A549 (cell line): ENCODE measurements at regions not wholly inside any gene's neighbourhood (a gene's known extent, or its start where the extent isn't known, plus 50 kb on each side); places are given as distances from the start of the nearest gene placed in this dataset.

Experiments used
- CEBPB ChIP-seq, 2 experiments: fragments of >200 bp in 1 of 2; sonication (Bioruptor Twin) in 1 of 2; formaldehyde crosslinking in 1 of 2; IDR thresholded peaks; 2 replicates each; pipeline ENCODE4 v1.6.1; 2012 to 2016
- CTCF ChIP-seq: fragments of >200 bp; sonication (Bioruptor Twin); formaldehyde crosslinking; IDR thresholded peaks from 3 replicates; pipeline ENCODE4 v1.5.1; 2016
- RNF2 ChIP-seq: fragments of 200-600 bp; sonication (generic); IDR thresholded peaks from 2 replicates; pipeline ENCODE4 v1.6.1; 2016; ENCODE audit warnings: low read depth, mild to moderate bottlenecking, antibody characterized with exemption, moderate library complexity, borderline replicate concordance
- TF ChIP-seq, protein P1 (sequence below): fragments of >200 bp; sonication (Bioruptor Twin); formaldehyde crosslinking; IDR thresholded peaks from 3 replicates; pipeline ENCODE4 v1.6.1; 2016

- TF ChIP-seq CTCF (no peak), CEBPB (IDR thresholded peaks at IDR 0.05) (no peak), RNF2 (no peak)
- TF ChIP-seq, protein P1, sequence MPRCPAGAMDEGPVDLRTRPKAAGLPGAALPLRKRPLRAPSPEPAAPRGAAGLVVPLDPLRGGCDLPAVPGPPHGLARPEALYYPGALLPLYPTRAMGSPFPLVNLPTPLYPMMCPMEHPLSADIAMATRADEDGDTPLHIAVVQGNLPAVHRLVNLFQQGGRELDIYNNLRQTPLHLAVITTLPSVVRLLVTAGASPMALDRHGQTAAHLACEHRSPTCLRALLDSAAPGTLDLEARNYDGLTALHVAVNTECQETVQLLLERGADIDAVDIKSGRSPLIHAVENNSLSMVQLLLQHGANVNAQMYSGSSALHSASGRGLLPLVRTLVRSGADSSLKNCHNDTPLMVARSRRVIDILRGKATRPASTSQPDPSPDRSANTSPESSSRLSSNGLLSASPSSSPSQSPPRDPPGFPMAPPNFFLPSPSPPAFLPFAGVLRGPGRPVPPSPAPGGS: no peak
These were observed 149.7 kb upstream of the FBXL17 start for GRCh38 chr5:108531367-108532128.
